Left ventricle myocardium inferior (tissue), 1 donor: ENCODE measurements at regions not wholly inside any gene's neighbourhood (a gene's known extent, or its start where the extent isn't known, plus 50 kb on each side); places are given as distances from the start of the nearest gene placed in this dataset.
A peak's percentile ranks its signal among the peaks of the same experiment; 100 is the strongest.

Experiments used
- DNase-seq: peaks from one replicate; pipeline ENCODE4 v3.0.0-alpha.2; 2020
- H3K27ac ChIP-seq: fragments of 200-600 bp; replicated peaks from 2 replicates; pipeline ENCODE4 v1.8.0; 2021
- H3K27me3 ChIP-seq: fragments of 200-600 bp; 2 replicates; pipeline ENCODE4 v1.8.0; 2021; ENCODE audit warnings: low read depth
- H3K36me3 ChIP-seq: fragments of 200-600 bp; 2 replicates; pipeline ENCODE4 v1.8.0; 2021
- H3K4me1 ChIP-seq: fragments of 200-600 bp; 2 replicates; pipeline ENCODE4 v1.8.0; 2021
- H3K4me3 ChIP-seq: fragments of 200-600 bp; 2 replicates; pipeline ENCODE4 v1.8.0; 2021; ENCODE audit warnings: mild to moderate bottlenecking, moderate library complexity
- H3K9me3 ChIP-seq: fragments of 200-600 bp; replicated peaks from 2 replicates; pipeline ENCODE4 v1.8.0; 2021
- intact Hi-C: fragments of 100-400 bp; cut with micrococcal nuclease; formaldehyde crosslinking; loops from one replicate; pipeline ENCODE4 v1.11.0; 2022
- TF ChIP-seq, protein P1 (sequence below): fragments of 200-600 bp; IDR thresholded peaks from 2 replicates; pipeline ENCODE4 v1.8.0; 2021; ENCODE audit warnings: antibody characterized with exemption, mild to moderate bottlenecking, borderline replicate concordance
- donor health status: DM: no; HTN: yes; CAD: no; lungs with severe emphysema.

DNA sequence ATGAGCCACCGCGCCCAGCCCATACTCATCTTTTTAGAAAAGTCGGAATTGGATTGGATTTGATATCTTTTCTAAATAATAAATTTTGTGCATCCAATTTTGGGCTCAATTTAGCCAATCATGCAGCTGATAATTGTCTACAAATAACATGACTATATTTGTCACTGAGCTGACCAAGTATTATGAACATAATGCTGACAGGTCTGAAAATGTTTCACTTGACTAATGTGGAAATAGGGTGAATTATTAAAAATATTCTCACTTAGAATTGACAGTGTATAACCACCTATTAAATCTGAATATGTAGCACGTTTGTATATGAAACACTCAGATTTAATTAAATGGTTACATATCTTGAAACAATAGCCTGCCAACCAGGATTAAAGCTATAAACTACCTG, 657.2 kb upstream of the FSHR start:
- H3K4me1 ChIP-seq: peaks cover 32% of the 10 kb centered on the region
- no peaks in the 10 kb centered on the region for H3K36me3 ChIP-seq
- TF ChIP-seq, protein P1, sequence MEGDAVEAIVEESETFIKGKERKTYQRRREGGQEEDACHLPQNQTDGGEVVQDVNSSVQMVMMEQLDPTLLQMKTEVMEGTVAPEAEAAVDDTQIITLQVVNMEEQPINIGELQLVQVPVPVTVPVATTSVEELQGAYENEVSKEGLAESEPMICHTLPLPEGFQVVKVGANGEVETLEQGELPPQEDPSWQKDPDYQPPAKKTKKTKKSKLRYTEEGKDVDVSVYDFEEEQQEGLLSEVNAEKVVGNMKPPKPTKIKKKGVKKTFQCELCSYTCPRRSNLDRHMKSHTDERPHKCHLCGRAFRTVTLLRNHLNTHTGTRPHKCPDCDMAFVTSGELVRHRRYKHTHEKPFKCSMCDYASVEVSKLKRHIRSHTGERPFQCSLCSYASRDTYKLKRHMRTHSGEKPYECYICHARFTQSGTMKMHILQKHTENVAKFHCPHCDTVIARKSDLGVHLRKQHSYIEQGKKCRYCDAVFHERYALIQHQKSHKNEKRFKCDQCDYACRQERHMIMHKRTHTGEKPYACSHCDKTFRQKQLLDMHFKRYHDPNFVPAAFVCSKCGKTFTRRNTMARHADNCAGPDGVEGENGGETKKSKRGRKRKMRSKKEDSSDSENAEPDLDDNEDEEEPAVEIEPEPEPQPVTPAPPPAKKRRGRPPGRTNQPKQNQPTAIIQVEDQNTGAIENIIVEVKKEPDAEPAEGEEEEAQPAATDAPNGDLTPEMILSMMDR: no peak
- intact Hi-C loops: no loop called here
- no peaks in the 10 kb centered on the region for H3K27me3 ChIP-seq
- H3K27ac ChIP-seq: peak overlapping the region; percentile 76
- DNase-seq: no peak
- no peaks in the 10 kb centered on the region for H3K9me3 ChIP-seq
- H3K4me3 ChIP-seq: no peak overlapping the region

DNA sequence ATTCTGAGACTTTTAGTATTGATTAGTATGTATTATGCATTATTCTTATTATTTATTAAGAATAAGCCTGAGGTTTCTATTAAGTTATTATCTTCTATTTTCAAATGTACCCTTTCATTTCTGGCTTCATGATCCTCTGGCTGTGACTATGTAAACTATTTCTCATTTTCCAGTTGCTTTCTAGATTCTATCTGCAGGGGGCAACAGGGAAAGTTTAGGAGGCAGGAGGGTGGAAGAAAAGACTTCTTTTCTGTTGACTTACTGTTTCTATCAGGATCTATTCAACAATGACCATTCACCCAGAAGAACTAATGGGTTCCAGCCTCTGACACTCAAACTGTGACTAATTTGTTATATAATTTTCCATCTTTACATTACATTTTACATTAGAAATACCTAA, 653.4 kb upstream of the FSHR start:
- H3K4me1 ChIP-seq: peaks cover 21% of the 10 kb centered on the region
- H3K9me3 ChIP-seq: peaks cover 5% of the 10 kb centered on the region
- H3K36me3 ChIP-seq: no peaks in the 10 kb centered on the region
- intact Hi-C loops: no loop called here
- DNase-seq: no peak
- H3K27ac ChIP-seq: no peak overlapping the region
- H3K27me3 ChIP-seq: no peaks in the 10 kb centered on the region
- no peak overlapping the region for H3K4me3 ChIP-seq
- TF ChIP-seq, protein P1: no peak

DNA sequence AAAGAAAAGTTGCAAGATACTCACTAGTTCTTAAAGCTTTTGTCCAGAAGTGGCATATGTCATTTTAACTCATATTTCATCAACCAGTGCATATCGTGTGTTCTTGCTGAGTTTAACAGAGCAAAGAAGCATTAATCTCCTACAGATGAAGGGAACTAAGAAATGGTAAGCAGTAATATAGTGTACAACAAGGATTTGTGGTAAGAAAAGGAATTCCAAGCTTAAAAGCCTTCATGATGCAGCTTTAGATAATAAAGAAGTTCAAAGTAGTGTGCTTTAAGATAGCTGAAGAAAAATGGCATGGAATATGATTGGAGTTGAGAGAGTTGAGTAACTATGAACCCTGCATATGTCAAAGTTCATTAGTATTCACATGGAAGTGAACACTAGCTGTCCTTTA, 649.8 kb upstream of the FSHR start:
- intact Hi-C loops: no loop called here
- Histone ChIP-seq H3K9me3 (peaks cover 6% of the 10 kb centered on the region), H3K4me3 (no peak overlapping the region), H3K27me3 (no peaks in the 10 kb centered on the region), H3K4me1 (no peaks in the 10 kb centered on the region), H3K36me3 (no peaks in the 10 kb centered on the region), H3K27ac (no peak overlapping the region)
- no peak for DNase-seq
- TF ChIP-seq, protein P1: no peak

DNA sequence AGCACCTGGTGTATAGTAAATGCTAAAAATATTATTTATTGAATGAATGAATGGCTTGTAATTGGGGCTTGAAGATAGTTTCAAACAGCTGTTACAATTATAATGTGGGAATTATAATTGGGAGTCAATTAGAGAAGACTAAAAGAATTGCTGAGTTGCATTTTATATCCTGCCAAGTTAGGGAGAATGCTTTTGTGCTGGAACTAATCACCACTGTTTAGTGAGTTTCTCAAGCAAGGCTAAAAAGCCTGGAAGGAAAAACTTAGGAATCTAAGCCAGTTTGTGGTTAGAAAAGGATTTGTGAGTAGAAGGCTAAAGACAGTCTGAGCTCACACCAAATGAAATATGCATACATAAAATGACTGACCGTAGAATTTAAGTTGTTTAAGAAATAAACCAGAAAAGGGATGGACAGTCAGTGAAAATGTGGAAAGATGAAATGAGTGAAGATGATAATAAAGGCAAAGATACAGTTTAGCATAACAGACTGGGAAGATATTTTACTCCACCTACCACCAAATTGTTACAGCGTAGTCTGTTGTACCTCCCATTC, 647.7 kb upstream of the FSHR start:
- Histone ChIP-seq H3K9me3 (peaks cover 6% of the 10 kb centered on the region), H3K27ac (no peak overlapping the region), H3K4me3 (no peak overlapping the region), H3K4me1 (no peaks in the 10 kb centered on the region), H3K36me3 (no peaks in the 10 kb centered on the region), H3K27me3 (no peaks in the 10 kb centered on the region)
- DNase-seq: no peak
- intact Hi-C loops: no loop called here
- TF ChIP-seq, protein P1: no peak

DNA sequence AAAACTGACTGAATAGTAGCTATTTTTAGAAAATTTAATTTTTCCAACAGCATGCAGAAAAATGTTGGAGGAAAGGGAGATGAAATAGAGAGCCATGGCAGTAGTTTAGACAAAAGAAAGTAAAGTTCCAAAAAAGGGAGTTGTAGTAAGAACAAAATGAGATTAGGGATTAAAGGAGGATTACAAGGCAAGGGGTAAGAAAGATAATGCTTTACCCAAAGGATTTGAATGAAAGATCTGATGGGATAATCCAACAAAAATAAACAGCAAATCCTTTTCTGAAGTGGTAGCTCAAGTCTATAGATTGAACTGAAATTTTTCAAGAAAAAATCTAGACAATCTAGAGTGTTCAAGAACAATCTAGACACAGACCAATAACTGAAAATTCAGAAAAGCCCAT, 644.3 kb upstream of the FSHR start:
- H3K36me3 ChIP-seq: no peaks in the 10 kb centered on the region
- H3K4me3 ChIP-seq: no peak overlapping the region
- intact Hi-C loops: no loop called here

More for the DNA sequence above, 644.3 kb upstream of the FSHR start:
- no peaks in the 10 kb centered on the region for H3K4me1 ChIP-seq
- H3K27me3 ChIP-seq: no peaks in the 10 kb centered on the region
- peaks cover 6% of the 10 kb centered on the region for H3K9me3 ChIP-seq
- no peak for DNase-seq
- TF ChIP-seq, protein P1: no peak
- no peak overlapping the region for H3K27ac ChIP-seq
